ENCODE measurements at regions not wholly inside any gene's neighbourhood (a gene's known extent, or its start where the extent isn't known, plus 50 kb on each side); places are given as distances from the start of the nearest gene placed in this dataset.

- TF ChIP-seq CTCF (IDR thresholded peaks at IDR 0.05; ENCODE audit: insufficient read depth, low read depth, low read length) (no peak), EZH2 (IDR thresholded peaks at IDR 0.05; ENCODE audit: insufficient read depth, low read length) (no peak)
Measured at GRCh38 chr6:132199343-132199742, 201.9 kb downstream of the MOXD1 start.
